Keratinocyte (primary cell): ENCODE measurements at regions not wholly inside any gene's neighbourhood (a gene's known extent, or its start where the extent isn't known, plus 50 kb on each side); places are given as distances from the start of the nearest gene placed in this dataset.

ENCODE experiments used
- DNase-seq: peaks from one replicate; pipeline ENCODE4 v3.0.0-alpha.2; 2011; ENCODE audit warnings: low read depth, missing footprints, low spot score
- FAIRE-seq: peaks from 2 replicates; lab custom pipeline; 2011; peaks lifted over from hg19 to GRCh38; lab: Jason Lieb, UNC
- H2AFZ ChIP-seq: 2 replicates; pipeline ENCODE4 v1.6.0; 2012; ENCODE audit warnings: low read length, control low read depth, inconsistent platforms; ENCODE audit not compliant: control insufficient read depth
- H3K27ac ChIP-seq: 2 replicates; pipeline ENCODE4 v1.5.1; 2011; ENCODE audit warnings: low read length; ENCODE audit not compliant: control insufficient read depth, insufficient read depth
- H3K27me3 ChIP-seq: 3 replicates; pipeline ENCODE4 v1.6.0; 2011; ENCODE audit warnings: low read length; ENCODE audit not compliant: control insufficient read depth, insufficient read depth; ENCODE audit errors: extremely low read depth
- H3K36me3 ChIP-seq, 2 experiments: 2 replicates in 1 of 2; 3 replicates in 1 of 2; pipeline ENCODE4 v1.5.1; 2011; ENCODE audit warnings: low read length in 2 of 2, mild to moderate bottlenecking in 1 of 2; ENCODE audit not compliant: control insufficient read depth in 2 of 2, insufficient read depth in 2 of 2; ENCODE audit errors: extremely low read depth in 1 of 2
- H3K4me1 ChIP-seq: 3 replicates; pipeline ENCODE4 v1.5.1; 2011; ENCODE audit warnings: low read length; ENCODE audit not compliant: control insufficient read depth, insufficient read depth; ENCODE audit errors: extremely low read depth
- H3K4me2 ChIP-seq: 3 replicates; pipeline ENCODE4 v1.6.0; 2011; ENCODE audit warnings: low read depth, low read length; ENCODE audit not compliant: control insufficient read depth, insufficient read depth; ENCODE audit errors: extremely low read depth
- H3K4me3 ChIP-seq, 3 experiments: fragments of 200-600 bp in 1 of 3; sonication (generic) in 1 of 3; 2 replicates in 2 of 3; 3 replicates in 1 of 3; pipeline ENCODE4 v1.5.1; 2011 to 2016; ENCODE audit warnings: low read length in 3 of 3, mild to moderate bottlenecking in 3 of 3, control low read depth in 2 of 3, inconsistent platforms in 1 of 3, low read depth in 1 of 3, mixed read lengths in 1 of 3, mixed run types in 1 of 3, moderate library complexity in 1 of 3; ENCODE audit not compliant: control insufficient read depth in 2 of 3, insufficient read depth in 2 of 3; ENCODE audit errors: extremely low read depth in 1 of 3
- H3K79me2 ChIP-seq: 2 replicates; pipeline ENCODE4 v1.6.0; 2012; ENCODE audit warnings: low read length; ENCODE audit not compliant: control insufficient read depth, insufficient read depth
- H3K9ac ChIP-seq: 3 replicates; pipeline ENCODE4 v1.6.0; 2011; ENCODE audit warnings: low read length; ENCODE audit not compliant: control insufficient read depth, insufficient read depth; ENCODE audit errors: extremely low read depth
- H3K9me1 ChIP-seq: 3 replicates; pipeline ENCODE4 v1.6.0; 2011; ENCODE audit warnings: low read length; ENCODE audit not compliant: control insufficient read depth, insufficient read depth; ENCODE audit errors: extremely low read depth
- H3K9me3 ChIP-seq: 2 replicates; pipeline ENCODE4 v1.5.1; 2012; ENCODE audit warnings: low read depth, low read length; ENCODE audit not compliant: control insufficient read depth
- H4K20me1 ChIP-seq: 3 replicates; pipeline ENCODE4 v1.6.0; 2011; ENCODE audit warnings: low read length; ENCODE audit not compliant: control insufficient read depth, insufficient read depth; ENCODE audit errors: extremely low read depth
- CTCF ChIP-seq, 3 experiments: IDR thresholded peaks in 1 of 3; conservative IDR thresholded peaks in 1 of 3; optimal IDR thresholded peaks in 1 of 3; 2 replicates in 2 of 3; 3 replicates in 1 of 3; pipeline versions ENCODE3 to v1.5.1; 2011; ENCODE audit warnings: low read length in 3 of 3, mild to moderate bottlenecking in 3 of 3, moderate library complexity in 2 of 3, control low read depth in 1 of 3, inconsistent platforms in 1 of 3; ENCODE audit not compliant: insufficient read depth in 2 of 3; ENCODE audit errors: extremely low read depth in 1 of 3
- EZH2 ChIP-seq: IDR thresholded peaks from one replicate; pipeline ENCODE4 v1.6.1; 2012; ENCODE audit warnings: inconsistent platforms, mild to moderate bottlenecking, low read length, moderate library complexity
- dilution Hi-C: fragments of 300-500 bp; cut with MboI; formaldehyde crosslinking; loops from one replicate; pipeline ENCODE4 v1.7.0; 2020; ENCODE audit warnings: low sequenced_read_pairs; ENCODE audit not compliant: extremely low pct_ligation_motif_present

- H3K79me2 ChIP-seq, result no peaks in the 10 kb centered on the region
- DNase-seq (no peak), FAIRE-seq (no peak)
- no peaks in the 10 kb centered on the region for H3K9me3 ChIP-seq
- TF ChIP-seq CTCF (optimal IDR thresholded peaks at IDR 0.05 in 1 of 3, IDR thresholded peaks at IDR 0.05 in 1 of 3, conservative IDR thresholded peaks at IDR 0.05 in 1 of 3; ENCODE audit: extremely low read depth in 1 of 3, insufficient read depth in 2 of 3, low read length in 3 of 3) (no peak), EZH2 (no peak)
- H3K9ac ChIP-seq, result no peak overlapping the region
- no peak overlapping the region for H3K4me3 ChIP-seq
- H4K20me1 ChIP-seq, result no peaks in the 10 kb centered on the region
- H3K4me1 ChIP-seq, result no peaks in the 10 kb centered on the region
- H3K9me1 ChIP-seq, result no peaks in the 10 kb centered on the region
- no peak overlapping the region for H3K4me2 ChIP-seq
- dilution Hi-C loops, result no loop called here
- H3K36me3 ChIP-seq, result no peaks in the 10 kb centered on the region
- H2AFZ ChIP-seq, result no peak overlapping the region
- no peak overlapping the region for H3K27ac ChIP-seq
- peaks cover 3% of the 10 kb centered on the region for H3K27me3 ChIP-seq
These were observed 53.2 kb upstream of the PJA1 start for GRCh38 chrX:69218407-69218997.

- no peak overlapping the region for H3K27ac ChIP-seq
- H2AFZ ChIP-seq, result no peak overlapping the region
- no peak overlapping the region for H3K4me2 ChIP-seq
- no peaks in the 10 kb centered on the region for H4K20me1 ChIP-seq
- H3K9me1 ChIP-seq, result no peaks in the 10 kb centered on the region
- H3K4me3 ChIP-seq, result no peak overlapping the region
- no peak for FAIRE-seq
- peaks cover 3% of the 10 kb centered on the region for H3K27me3 ChIP-seq
- dilution Hi-C loops, result no loop called here
- no peak for DNase-seq
- no peak for TF ChIP-seq CTCF (optimal IDR thresholded peaks at IDR 0.05 in 1 of 3, IDR thresholded peaks at IDR 0.05 in 1 of 3, conservative IDR thresholded peaks at IDR 0.05 in 1 of 3; ENCODE audit: extremely low read depth in 1 of 3, insufficient read depth in 2 of 3, low read length in 3 of 3)
- TF ChIP-seq EZH2, result no peak
- no peaks in the 10 kb centered on the region for H3K79me2 ChIP-seq
- H3K36me3 ChIP-seq, result no peaks in the 10 kb centered on the region
- H3K9me3 ChIP-seq, result no peaks in the 10 kb centered on the region
- no peak overlapping the region for H3K9ac ChIP-seq
- no peaks in the 10 kb centered on the region for H3K4me1 ChIP-seq
These were observed 51.7 kb upstream of the PJA1 start for GRCh38 chrX:69216911-69217310.
